ENCODE measurements at regions not wholly inside any gene's neighbourhood (a gene's known extent, or its start where the extent isn't known, plus 50 kb on each side); places are given as distances from the start of the nearest gene placed in this dataset.

- TF ChIP-seq, protein P1, sequence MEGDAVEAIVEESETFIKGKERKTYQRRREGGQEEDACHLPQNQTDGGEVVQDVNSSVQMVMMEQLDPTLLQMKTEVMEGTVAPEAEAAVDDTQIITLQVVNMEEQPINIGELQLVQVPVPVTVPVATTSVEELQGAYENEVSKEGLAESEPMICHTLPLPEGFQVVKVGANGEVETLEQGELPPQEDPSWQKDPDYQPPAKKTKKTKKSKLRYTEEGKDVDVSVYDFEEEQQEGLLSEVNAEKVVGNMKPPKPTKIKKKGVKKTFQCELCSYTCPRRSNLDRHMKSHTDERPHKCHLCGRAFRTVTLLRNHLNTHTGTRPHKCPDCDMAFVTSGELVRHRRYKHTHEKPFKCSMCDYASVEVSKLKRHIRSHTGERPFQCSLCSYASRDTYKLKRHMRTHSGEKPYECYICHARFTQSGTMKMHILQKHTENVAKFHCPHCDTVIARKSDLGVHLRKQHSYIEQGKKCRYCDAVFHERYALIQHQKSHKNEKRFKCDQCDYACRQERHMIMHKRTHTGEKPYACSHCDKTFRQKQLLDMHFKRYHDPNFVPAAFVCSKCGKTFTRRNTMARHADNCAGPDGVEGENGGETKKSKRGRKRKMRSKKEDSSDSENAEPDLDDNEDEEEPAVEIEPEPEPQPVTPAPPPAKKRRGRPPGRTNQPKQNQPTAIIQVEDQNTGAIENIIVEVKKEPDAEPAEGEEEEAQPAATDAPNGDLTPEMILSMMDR (IDR thresholded peaks at IDR 0.05; ENCODE audit: insufficient read depth, low read depth, low read length, missing control alignments), result no peak
- no peak for DNase-seq (ENCODE audit: low read depth)
- H3K4me3 ChIP-seq (ENCODE audit: low read depth, low read length), result no peak overlapping the region
These were observed 111.4 kb upstream of the MYOCD start for GRCh38 chr17:12554251-12554650.

GRCh38 chr17:12566291-12566690 is 99.4 kb upstream of the MYOCD start:
- TF ChIP-seq, protein P1 (IDR thresholded peaks at IDR 0.05; ENCODE audit: insufficient read depth, low read depth, low read length, missing control alignments), result no peak
- no peak for DNase-seq (ENCODE audit: low read depth)
- no peak overlapping the region for H3K4me3 ChIP-seq (ENCODE audit: low read depth, low read length)

- H3K4me3 ChIP-seq (ENCODE audit: low read depth, low read length), result no peak overlapping the region
- DNase-seq (ENCODE audit: low read depth), result no peak
- TF ChIP-seq, protein P1 (IDR thresholded peaks at IDR 0.05; ENCODE audit: insufficient read depth, low read depth, low read length, missing control alignments), result no peak
These were observed 98.3 kb upstream of the MYOCD start for GRCh38 chr17:12567077-12568053.

GRCh38 chr17:12568358-12569251 is 97.1 kb upstream of the MYOCD start:
- DNase-seq (ENCODE audit: low read depth), result no peak
- TF ChIP-seq, protein P1 (IDR thresholded peaks at IDR 0.05; ENCODE audit: insufficient read depth, low read depth, low read length, missing control alignments), result no peak
- H3K4me3 ChIP-seq (ENCODE audit: low read depth, low read length), result no peak overlapping the region

GRCh38 chr17:12571606-12572005 is 94.1 kb upstream of the MYOCD start:
- TF ChIP-seq, protein P1 (IDR thresholded peaks at IDR 0.05; ENCODE audit: insufficient read depth, low read depth, low read length, missing control alignments), result no peak
- no peak for DNase-seq (ENCODE audit: low read depth)
- no peak overlapping the region for H3K4me3 ChIP-seq (ENCODE audit: low read depth, low read length)

DNA sequence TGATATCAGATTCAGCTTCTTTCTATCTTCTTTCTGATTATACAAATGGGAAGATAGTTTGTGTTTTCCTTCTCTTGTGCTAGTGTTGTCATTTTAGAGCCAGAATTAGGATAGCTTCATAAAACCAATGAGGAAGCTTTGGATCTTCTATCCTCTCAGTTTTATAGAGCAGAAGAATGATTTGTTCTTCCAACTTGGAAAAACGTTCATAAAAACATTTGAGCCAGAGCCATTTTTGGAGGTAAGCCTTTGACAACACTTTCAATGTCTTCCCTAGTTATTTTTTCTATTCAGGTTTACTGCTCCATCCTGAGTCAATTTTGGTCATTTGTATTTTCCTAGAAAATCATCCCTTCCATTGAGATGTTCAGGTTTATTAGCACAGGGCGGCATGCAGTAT is 91.2 kb upstream of the MYOCD start:
- H3K4me3 ChIP-seq (ENCODE audit: low read depth, low read length), result no peak overlapping the region
- no peak for DNase-seq (ENCODE audit: low read depth)
- TF ChIP-seq, protein P1 (IDR thresholded peaks at IDR 0.05; ENCODE audit: insufficient read depth, low read depth, low read length, missing control alignments), result no peak

All from GM12865 (cell line).